HG03097 (cell line): ENCODE measurements at regions not wholly inside any gene's neighbourhood (a gene's known extent, or its start where the extent isn't known, plus 50 kb on each side); places are given as distances from the start of the nearest gene placed in this dataset.

Experiments
- ATAC-seq: cut with Tn5 transposase; IDR thresholded peaks from one replicate; pipeline ENCODE4 v1.9.1; 2021; ENCODE audit not compliant: unreplicated experiment, low FRiP score

GRCh38 chr10:91127341-91128082 lies 93.0 kb upstream of the PCGF5 start:
- no peak for ATAC-seq

- no peak for ATAC-seq
These were observed 85.3 kb upstream of the PCGF5 start for GRCh38 chr10:91135113-91135512.

GRCh38 chr10:91137011-91137643 lies 83.3 kb upstream of the PCGF5 start:
- ATAC-seq, result no peak

- no peak for ATAC-seq
These were observed 82.6 kb upstream of the PCGF5 start for GRCh38 chr10:91137822-91138221.

GRCh38 chr10:91140995-91141549 lies 79.4 kb upstream of the PCGF5 start:
- no peak for ATAC-seq

GRCh38 chr10:91144961-91145360 lies 75.5 kb upstream of the PCGF5 start:
- no peak for ATAC-seq

GRCh38 chr10:91146146-91146545 lies 74.3 kb upstream of the PCGF5 start:
- ATAC-seq, result no peak

- no peak for ATAC-seq
These were observed 70.9 kb upstream of the PCGF5 start for GRCh38 chr10:91149550-91149949.

GRCh38 chr10:91150631-91151030 lies 69.8 kb upstream of the PCGF5 start:
- ATAC-seq, result no peak

GRCh38 chr10:91153508-91153907 lies 67.0 kb upstream of the PCGF5 start:
- ATAC-seq, result no peak

- ATAC-seq, result no peak
These were observed 65.6 kb upstream of the PCGF5 start for GRCh38 chr10:91154842-91155241.

- no peak for ATAC-seq
These were observed 64.3 kb upstream of the PCGF5 start for GRCh38 chr10:91156196-91156595.

GRCh38 chr10:91159254-91159783 lies 61.1 kb upstream of the PCGF5 start:
- no peak for ATAC-seq

- no peak for ATAC-seq
These were observed 58.4 kb upstream of the PCGF5 start for GRCh38 chr10:91162050-91162494.

- ATAC-seq, result peak; percentile 48
These were observed 57.8 kb upstream of the PCGF5 start for GRCh38 chr10:91162495-91163268.

- ATAC-seq, result peak; percentile 41
These were observed 57.1 kb upstream of the PCGF5 start for GRCh38 chr10:91163269-91163868.

GRCh38 chr10:91163869-91164474 lies 56.5 kb upstream of the PCGF5 start:
- peak; percentile 10 for ATAC-seq

GRCh38 chr10:91164520-91165065 lies 55.9 kb upstream of the PCGF5 start:
- ATAC-seq, result no peak

GRCh38 chr10:91167406-91167805 lies 53.1 kb upstream of the PCGF5 start:
- no peak for ATAC-seq

- ATAC-seq, result no peak
These were observed 50.0 kb upstream of the PCGF5 start for GRCh38 chr10:91170418-91170817.
